ENCODE measurements at regions not wholly inside any gene's neighbourhood (a gene's known extent, or its start where the extent isn't known, plus 50 kb on each side); places are given as distances from the start of the nearest gene placed in this dataset.

- intact Hi-C loops (cut with DNase I): no loop called here
- no peaks in the 10 kb centered on the region for H3K36me3 ChIP-seq
- no peak for DNase-seq (ENCODE audit: extremely low spot score)
- WGBS: 82% methylated on average over 4 of the region's 4 CpGs
- no peak for TF ChIP-seq POLR2A (IDR thresholded peaks at IDR 0.05; ENCODE audit: low read depth)
- TF ChIP-seq POLR2AphosphoS5 (IDR thresholded peaks at IDR 0.05): no peak
- TF ChIP-seq, protein P1, sequence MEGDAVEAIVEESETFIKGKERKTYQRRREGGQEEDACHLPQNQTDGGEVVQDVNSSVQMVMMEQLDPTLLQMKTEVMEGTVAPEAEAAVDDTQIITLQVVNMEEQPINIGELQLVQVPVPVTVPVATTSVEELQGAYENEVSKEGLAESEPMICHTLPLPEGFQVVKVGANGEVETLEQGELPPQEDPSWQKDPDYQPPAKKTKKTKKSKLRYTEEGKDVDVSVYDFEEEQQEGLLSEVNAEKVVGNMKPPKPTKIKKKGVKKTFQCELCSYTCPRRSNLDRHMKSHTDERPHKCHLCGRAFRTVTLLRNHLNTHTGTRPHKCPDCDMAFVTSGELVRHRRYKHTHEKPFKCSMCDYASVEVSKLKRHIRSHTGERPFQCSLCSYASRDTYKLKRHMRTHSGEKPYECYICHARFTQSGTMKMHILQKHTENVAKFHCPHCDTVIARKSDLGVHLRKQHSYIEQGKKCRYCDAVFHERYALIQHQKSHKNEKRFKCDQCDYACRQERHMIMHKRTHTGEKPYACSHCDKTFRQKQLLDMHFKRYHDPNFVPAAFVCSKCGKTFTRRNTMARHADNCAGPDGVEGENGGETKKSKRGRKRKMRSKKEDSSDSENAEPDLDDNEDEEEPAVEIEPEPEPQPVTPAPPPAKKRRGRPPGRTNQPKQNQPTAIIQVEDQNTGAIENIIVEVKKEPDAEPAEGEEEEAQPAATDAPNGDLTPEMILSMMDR (IDR thresholded peaks at IDR 0.05): no peak
- TF ChIP-seq EP300 (IDR thresholded peaks at IDR 0.05): no peak
- no peaks in the 10 kb centered on the region for H3K27me3 ChIP-seq
- no peak overlapping the region for H3K27ac ChIP-seq (replicated peaks in 1 of 4)
- no peak overlapping the region for H3K4me3 ChIP-seq
- H3K4me1 ChIP-seq: no peaks in the 10 kb centered on the region
- peaks cover 0 to 8% (median 0%) of the 10 kb centered on the region in 4 donors for H3K9me3 ChIP-seq
These were observed 1107.7 kb downstream of the GALC start for GRCh38 chr14:86885280-86885679.

DNA sequence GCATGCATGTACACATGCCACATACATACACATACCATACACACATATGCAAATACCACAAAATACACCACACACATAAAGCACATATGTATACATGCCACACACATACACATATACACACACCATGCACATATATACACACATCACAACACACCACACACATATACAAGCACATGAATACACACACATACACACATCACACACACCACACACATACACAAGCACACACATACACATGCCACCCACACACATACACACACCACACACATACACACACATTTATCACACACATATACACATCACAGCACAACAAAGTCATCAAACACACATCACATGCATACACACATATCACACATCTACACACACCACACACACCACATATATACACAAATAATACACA lies 1108.5 kb downstream of the GALC start:
- intact Hi-C loops (cut with DNase I): no loop called here
- H3K9me3 ChIP-seq: peaks cover 0 to 8% (median 0%) of the 10 kb centered on the region in 4 donors

GRCh38 chr14:86882818-86883217 lies 1110.2 kb downstream of the GALC start:
- no peak overlapping the region for H3K4me3 ChIP-seq
- peaks cover 0 to 3% (median 0%) of the 10 kb centered on the region in 4 donors for H3K9me3 ChIP-seq
- 75% methylated on average over 3 of the region's 3 CpGs for WGBS
- TF ChIP-seq, protein P1 (IDR thresholded peaks at IDR 0.05): no peak
- no peak for TF ChIP-seq POLR2A (IDR thresholded peaks at IDR 0.05; ENCODE audit: low read depth)
- no peak for TF ChIP-seq POLR2AphosphoS5 (IDR thresholded peaks at IDR 0.05)
- no peak for TF ChIP-seq EP300 (IDR thresholded peaks at IDR 0.05)
- intact Hi-C loops (cut with DNase I): no loop called here
- no peaks in the 10 kb centered on the region for H3K27me3 ChIP-seq
- no peak for DNase-seq (ENCODE audit: extremely low spot score)
- no peak overlapping the region for H3K27ac ChIP-seq (replicated peaks in 1 of 4)
- no peaks in the 10 kb centered on the region for H3K4me1 ChIP-seq
- no peaks in the 10 kb centered on the region for H3K36me3 ChIP-seq

More for the DNA sequence above, 1108.5 kb downstream of the GALC start:
- Histone ChIP-seq H3K27me3 (no peaks in the 10 kb centered on the region), H3K4me3 (no peak overlapping the region), H3K27ac (replicated peaks in 1 of 4) (no peak overlapping the region), H3K36me3 (no peaks in the 10 kb centered on the region), H3K4me1 (no peaks in the 10 kb centered on the region)
- TF ChIP-seq POLR2AphosphoS5 (IDR thresholded peaks at IDR 0.05) (no peak), EP300 (IDR thresholded peaks at IDR 0.05) (no peak), POLR2A (IDR thresholded peaks at IDR 0.05; ENCODE audit: low read depth) (no peak)
- TF ChIP-seq, protein P1 (IDR thresholded peaks at IDR 0.05): no peak
- DNase-seq (ENCODE audit: extremely low spot score): no peak

DNA sequence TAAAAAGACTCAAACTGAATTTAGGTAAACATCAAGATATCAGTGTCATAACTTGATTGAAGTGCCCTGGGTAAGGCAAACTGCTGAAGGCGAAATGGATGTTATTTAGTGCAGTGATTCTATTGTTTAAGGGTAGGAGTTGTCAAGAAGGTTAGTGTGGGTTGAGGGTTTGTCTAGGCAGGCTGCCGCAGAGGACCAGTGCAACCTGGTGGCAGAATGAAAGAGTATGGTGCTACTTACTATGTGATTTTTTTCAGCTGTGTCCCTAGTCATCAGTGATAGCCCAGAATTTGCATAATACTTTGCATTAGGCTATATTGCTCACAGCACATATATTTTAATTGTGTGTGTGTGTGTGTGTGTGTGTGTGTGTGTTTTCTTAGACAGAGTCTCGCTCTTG lies 1127.0 kb downstream of the GALC start:
- no peaks in the 10 kb centered on the region for H3K36me3 ChIP-seq
- no peaks in the 10 kb centered on the region for H3K9me3 ChIP-seq
- H3K27me3 ChIP-seq: no peaks in the 10 kb centered on the region
- WGBS: 95% methylated on average over 3 of the region's 3 CpGs
- DNase-seq (ENCODE audit: extremely low spot score): no peak
- no peak overlapping the region for H3K4me3 ChIP-seq
- TF ChIP-seq EP300 (IDR thresholded peaks at IDR 0.05) (no peak), POLR2AphosphoS5 (IDR thresholded peaks at IDR 0.05) (no peak), POLR2A (IDR thresholded peaks at IDR 0.05; ENCODE audit: low read depth) (no peak)
- TF ChIP-seq, protein P1 (IDR thresholded peaks at IDR 0.05): no peak
- H3K4me1 ChIP-seq: no peaks in the 10 kb centered on the region
- intact Hi-C loops (cut with DNase I): no loop called here
- no peak overlapping the region for H3K27ac ChIP-seq (replicated peaks in 1 of 4)

DNA sequence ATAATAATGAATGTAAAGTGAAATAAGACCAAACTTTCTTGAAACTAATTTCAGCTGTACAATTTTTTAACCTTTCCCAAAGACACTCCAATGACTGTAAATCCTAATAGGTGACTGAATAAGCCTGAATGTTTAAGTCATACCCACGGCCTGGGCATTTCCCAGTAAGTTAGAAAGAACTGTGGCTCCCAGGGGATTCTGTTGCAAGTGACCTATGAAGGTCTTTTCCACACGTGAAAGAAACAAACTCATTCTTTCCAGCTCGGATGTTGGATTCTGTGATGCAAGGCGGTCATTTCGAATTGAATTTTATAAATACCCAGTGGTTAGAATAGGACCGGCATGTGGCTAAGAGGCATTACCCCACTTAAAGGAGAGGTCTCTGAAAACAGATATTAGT lies 1134.4 kb downstream of the GALC start:
- no peak for DNase-seq (ENCODE audit: extremely low spot score)
- Histone ChIP-seq H3K4me1 (no peaks in the 10 kb centered on the region), H3K27ac (replicated peaks in 1 of 4) (no peak overlapping the region), H3K4me3 (no peak overlapping the region), H3K9me3 (no peaks in the 10 kb centered on the region), H3K36me3 (no peaks in the 10 kb centered on the region), H3K27me3 (no peaks in the 10 kb centered on the region)
- 77% methylated on average over 6 of the region's 6 CpGs for WGBS
- no peak for TF ChIP-seq EP300 (IDR thresholded peaks at IDR 0.05)
- TF ChIP-seq, protein P1 (IDR thresholded peaks at IDR 0.05): no peak
- no peak for TF ChIP-seq POLR2AphosphoS5 (IDR thresholded peaks at IDR 0.05)
- TF ChIP-seq POLR2A (IDR thresholded peaks at IDR 0.05; ENCODE audit: low read depth): no peak
- intact Hi-C loops (cut with DNase I): no loop called here
